ENCODE measurements at regions not wholly inside any gene's neighbourhood (a gene's known extent, or its start where the extent isn't known, plus 50 kb on each side); places are given as distances from the start of the nearest gene placed in this dataset.

DNA sequence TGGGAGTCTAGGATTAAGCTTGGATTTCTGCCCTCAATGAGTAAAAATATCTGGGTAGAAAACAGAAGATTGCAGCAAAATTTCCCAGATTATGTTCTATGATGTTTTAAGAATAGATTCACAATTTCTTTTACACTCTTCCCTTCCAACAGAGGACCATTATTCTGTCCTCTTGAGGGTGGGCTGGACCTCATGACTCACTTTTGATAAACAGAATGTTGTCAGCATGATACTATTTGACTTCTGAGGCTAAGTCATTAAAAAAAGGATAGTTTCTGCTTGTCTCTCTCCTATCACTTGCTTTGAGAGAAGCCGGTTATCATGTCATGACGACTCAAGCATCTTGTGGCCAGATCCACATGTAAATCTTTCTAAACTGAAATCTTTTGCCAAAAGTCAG lies 396.2 kb upstream of the CDIN1 start:
- TF ChIP-seq, protein P1, sequence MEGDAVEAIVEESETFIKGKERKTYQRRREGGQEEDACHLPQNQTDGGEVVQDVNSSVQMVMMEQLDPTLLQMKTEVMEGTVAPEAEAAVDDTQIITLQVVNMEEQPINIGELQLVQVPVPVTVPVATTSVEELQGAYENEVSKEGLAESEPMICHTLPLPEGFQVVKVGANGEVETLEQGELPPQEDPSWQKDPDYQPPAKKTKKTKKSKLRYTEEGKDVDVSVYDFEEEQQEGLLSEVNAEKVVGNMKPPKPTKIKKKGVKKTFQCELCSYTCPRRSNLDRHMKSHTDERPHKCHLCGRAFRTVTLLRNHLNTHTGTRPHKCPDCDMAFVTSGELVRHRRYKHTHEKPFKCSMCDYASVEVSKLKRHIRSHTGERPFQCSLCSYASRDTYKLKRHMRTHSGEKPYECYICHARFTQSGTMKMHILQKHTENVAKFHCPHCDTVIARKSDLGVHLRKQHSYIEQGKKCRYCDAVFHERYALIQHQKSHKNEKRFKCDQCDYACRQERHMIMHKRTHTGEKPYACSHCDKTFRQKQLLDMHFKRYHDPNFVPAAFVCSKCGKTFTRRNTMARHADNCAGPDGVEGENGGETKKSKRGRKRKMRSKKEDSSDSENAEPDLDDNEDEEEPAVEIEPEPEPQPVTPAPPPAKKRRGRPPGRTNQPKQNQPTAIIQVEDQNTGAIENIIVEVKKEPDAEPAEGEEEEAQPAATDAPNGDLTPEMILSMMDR (conservative IDR thresholded peaks at IDR 0.05 in 1 of 2, IDR thresholded peaks at IDR 0.05 in 1 of 2; ENCODE audit: low read depth in 1 of 2, low read length in 2 of 2) = no peak
- no peak for TF ChIP-seq EZH2 (IDR thresholded peaks at IDR 0.05; ENCODE audit: low read length, missing control alignments)
